B cell (primary cell): ENCODE measurements at regions not wholly inside any gene's neighbourhood (a gene's known extent, or its start where the extent isn't known, plus 50 kb on each side); places are given as distances from the start of the nearest gene placed in this dataset.

Source experiments
- ATAC-seq: fragments of 200-7000 bp; cut with Tn5 transposase; one replicate; pipeline ENCODE4 v1.10.0; 2021; ENCODE audit warnings: low read depth, mild to moderate bottlenecking, moderate number of reproducible peaks, moderate library complexity
- CTCF ChIA-PET: fragments of 350-600 bp; sonication (Branson Sonifier 250); formaldehyde crosslinking; loops from one replicate; lab custom pipeline; 2021; ENCODE audit warnings: antibody characterized with exemption, inconsistent platforms; lab: Charles Lee
- POLR2A ChIA-PET: fragments of 350-600 bp; sonication (Branson Sonifier 250); formaldehyde crosslinking; loops from one replicate; lab custom pipeline; 2021; ENCODE audit warnings: antibody characterized with exemption; lab: Charles Lee
- DNase-seq: peaks from one replicate; pipeline ENCODE4 v3.0.0; 2013
- H2AFZ ChIP-seq: 2 replicates; pipeline ENCODE4 v1.6.1; 2012; ENCODE audit warnings: mild to moderate bottlenecking, low read depth, low read length; ENCODE audit not compliant: insufficient read depth, poor library complexity, severe bottlenecking
- H3K27ac ChIP-seq, 2 donors: 1 replicate in 1 of 2; 2 replicates in 1 of 2; pipeline ENCODE4 v1.5.1; 2012 to 2013; ENCODE audit warnings: low read length in 2 of 2, mild to moderate bottlenecking in 2 of 2, moderate library complexity in 1 of 2
- H3K27me3 ChIP-seq, 4 experiments: fragments of 200-600 bp in 1 of 4; sonication (generic) in 1 of 4; replicated peaks in 1 of 4; 1 replicate in 2 of 4; 2 replicates in 2 of 4; pipeline versions ENCODE4 v1.6.1 to v1.7.0; 2013 to 2016; ENCODE audit warnings: low read length in 3 of 4, mild to moderate bottlenecking in 2 of 4, mixed read lengths in 1 of 4, moderate library complexity in 1 of 4; ENCODE audit not compliant: insufficient read depth in 4 of 4, control insufficient read depth in 3 of 4; ENCODE audit errors: control extremely low read depth in 1 of 4
- H3K36me3 ChIP-seq, 2 experiments: replicated peaks in 1 of 2; 1 replicate in 1 of 2; 2 replicates in 1 of 2; pipeline versions ENCODE4 v1.6.1 to v1.7.1; 2013; ENCODE audit warnings: low read length in 1 of 2; ENCODE audit not compliant: insufficient read depth in 2 of 2, control insufficient read depth in 1 of 2; ENCODE audit errors: control extremely low read depth in 1 of 2, extremely low read depth in 1 of 2
- H3K4me1 ChIP-seq, 2 donors: fragments of 200-600 bp in 1 of 2; sonication (generic) in 1 of 2; 1 replicate in 1 of 2; 2 replicates in 1 of 2; pipeline versions ENCODE4 v1.5.1 to v1.6.1; 2013 to 2017; ENCODE audit warnings: low read length in 2 of 2; ENCODE audit not compliant: control insufficient read depth in 2 of 2, insufficient read depth in 2 of 2
- H3K4me2 ChIP-seq: replicated peaks from 2 replicates; pipeline ENCODE3; 2012; ENCODE audit warnings: mild to moderate bottlenecking, low read depth, low read length; ENCODE audit not compliant: poor library complexity, severe bottlenecking
- H3K4me3 ChIP-seq, 5 experiments: fragments of 200-600 bp in 1 of 5; sonication (generic) in 1 of 5; 1 replicate in 3 of 5; 2 replicates in 2 of 5; pipeline versions ENCODE4 v1.5.1 to v1.7.0; 2011 to 2016; ENCODE audit warnings: low read length in 4 of 5, mild to moderate bottlenecking in 4 of 5, low read depth in 2 of 5, control low read depth in 1 of 5, moderate library complexity in 1 of 5; ENCODE audit not compliant: insufficient read depth in 1 of 5; ENCODE audit errors: control extremely low read depth in 1 of 5, extremely low read depth in 1 of 5
- H3K79me2 ChIP-seq: fragments of 200-600 bp; sonication (generic); one replicate; pipeline ENCODE4 v1.6.0; 2016; ENCODE audit warnings: low read length; ENCODE audit not compliant: control insufficient read depth, insufficient read depth
- H3K9ac ChIP-seq: fragments of 200-600 bp; sonication (generic); 2 replicates; pipeline ENCODE4 v1.6.1; 2017; ENCODE audit warnings: mild to moderate bottlenecking, low read length, moderate library complexity
- H3K9me3 ChIP-seq, 3 donors: one replicate each; pipeline versions ENCODE4 v1.6.1 to v1.7.1; 2013; ENCODE audit warnings: low read length in 2 of 3; ENCODE audit not compliant: control insufficient read depth in 2 of 3, insufficient read depth in 1 of 3; ENCODE audit errors: control extremely low read depth in 1 of 3
- H4K20me1 ChIP-seq: 2 replicates; pipeline ENCODE4 v1.6.0; 2012; ENCODE audit warnings: mild to moderate bottlenecking, low read length; ENCODE audit not compliant: insufficient read depth, control insufficient read depth, poor library complexity, severe bottlenecking
- H3K27ac Mint-ChIP-seq: one replicate; pipeline ENCODE4 v1.8.0; 2021; ENCODE audit warnings: mixed read lengths
- H3K27me3 Mint-ChIP-seq: one replicate; pipeline ENCODE4 v1.8.0; 2021; ENCODE audit warnings: mixed read lengths
- H3K4me1 Mint-ChIP-seq: one replicate; pipeline ENCODE4 v1.8.0; 2021; ENCODE audit warnings: mixed read lengths
- H3K4me3 Mint-ChIP-seq: one replicate; pipeline ENCODE4 v1.8.0; 2021; ENCODE audit warnings: mixed read lengths
- H3K9me3 Mint-ChIP-seq: one replicate; pipeline ENCODE4 v1.8.0; 2022; ENCODE audit warnings: mixed read lengths; ENCODE audit not compliant: insufficient read depth
- CTCF ChIP-seq: fragments of 200-600 bp; IDR thresholded peaks from one replicate; pipeline ENCODE4 v1.8.0; 2022; ENCODE audit warnings: antibody characterized with exemption, mild to moderate bottlenecking
- EZH2 ChIP-seq: IDR thresholded peaks from 2 replicates; pipeline ENCODE4 v1.6.1; 2012; ENCODE audit warnings: borderline replicate concordance, low read depth, mild to moderate bottlenecking, moderate library complexity, low read length; ENCODE audit not compliant: insufficient read depth, poor library complexity, severe bottlenecking
- WGBS: methylation state at CpG from one replicate; pipeline ENCODE4 v1.1.5; 2013; ENCODE audit warnings: missing lambda C conversion rate; ENCODE audit not compliant: insufficient coverage; 5-methylcytosine and 5-hydroxymethylcytosine counted together
- intact Hi-C: fragments of 100-400 bp; cut with micrococcal nuclease; formaldehyde crosslinking; loops from one replicate; pipeline ENCODE4 v1.10.0; 2022

GRCh38 chr10:124340033-124340760 is 78.5 kb downstream of the OAT start:
- H3K9ac ChIP-seq = no peak overlapping the region
- ChIA-PET CTCF (no interaction called here), POLR2A (no interaction called here)
- no peak for ATAC-seq
- no peak overlapping the region for H3K27ac Mint-ChIP-seq
- H3K9me3 Mint-ChIP-seq = no peaks in the 10 kb centered on the region
- WGBS = 67% methylated on average over 9 of the region's 10 CpGs
- TF ChIP-seq EZH2 (no peak), CTCF (no peak)
- H3K27me3 Mint-ChIP-seq = no peaks in the 10 kb centered on the region
- peaks cover 9 to 16% of the 10 kb centered on the region in 2 donors for H3K4me1 ChIP-seq
- no peak overlapping the region for H3K27ac ChIP-seq
- H3K27me3 ChIP-seq = no peaks in the 10 kb centered on the region
- H3K4me1 Mint-ChIP-seq = peaks cover 15% of the 10 kb centered on the region
- no peaks in the 10 kb centered on the region for H4K20me1 ChIP-seq
- H3K9me3 ChIP-seq = peaks cover 0 to under 1% (median 0%) of the 10 kb centered on the region in 3 donors
- no peak overlapping the region for H3K4me2 ChIP-seq
- H3K4me3 ChIP-seq = no peak overlapping the region
- no peaks in the 10 kb centered on the region for H3K36me3 ChIP-seq
- intact Hi-C loops = no loop called here
- no peak overlapping the region for H2AFZ ChIP-seq
- DNase-seq = no peak
- no peak overlapping the region for H3K4me3 Mint-ChIP-seq
- no peaks in the 10 kb centered on the region for H3K79me2 ChIP-seq

- no peaks in the 10 kb centered on the region for H3K27me3 ChIP-seq
- ATAC-seq (no peak), DNase-seq (no peak)
- no peaks in the 10 kb centered on the region for H3K36me3 ChIP-seq
- H3K4me3 Mint-ChIP-seq = no peak overlapping the region
- H2AFZ ChIP-seq = no peak overlapping the region
- CTCF ChIA-PET = no interaction called here
- TF ChIP-seq EZH2 = no peak
- TF ChIP-seq CTCF = no peak
- 92% methylated on average over 12 of the region's 16 CpGs for WGBS
- H3K9ac ChIP-seq = no peak overlapping the region
- H4K20me1 ChIP-seq = no peaks in the 10 kb centered on the region
- H3K4me2 ChIP-seq = no peak overlapping the region
- no peaks in the 10 kb centered on the region for H3K9me3 Mint-ChIP-seq
- peaks cover 9 to 16% of the 10 kb centered on the region in 2 donors for H3K4me1 ChIP-seq
- no peak overlapping the region for H3K27ac ChIP-seq
- no peak overlapping the region for H3K4me3 ChIP-seq
- peaks cover 15% of the 10 kb centered on the region for H3K4me1 Mint-ChIP-seq
- peaks cover 0 to 5% (median 0%) of the 10 kb centered on the region in 3 donors for H3K9me3 ChIP-seq
- POLR2A ChIA-PET = no interaction called here
- H3K27me3 Mint-ChIP-seq = no peaks in the 10 kb centered on the region
- intact Hi-C loops = no loop called here
- no peak overlapping the region for H3K27ac Mint-ChIP-seq
- H3K79me2 ChIP-seq = no peaks in the 10 kb centered on the region
These were observed 79.3 kb downstream of the OAT start for GRCh38 chr10:124339119-124340032.
